IPS-18c (cell line): ENCODE measurements at regions not wholly inside any gene's neighbourhood (a gene's known extent, or its start where the extent isn't known, plus 50 kb on each side); places are given as distances from the start of the nearest gene placed in this dataset.

Source experiments
- H3K4me3 ChIP-seq: 2 replicates; pipeline ENCODE4 v1.7.0; 2013; ENCODE audit warnings: low read depth, mild to moderate bottlenecking, low read length, moderate library complexity; ENCODE audit not compliant: insufficient read depth
- H3K9me3 ChIP-seq: one replicate; pipeline ENCODE4 v1.6.1; 2013; ENCODE audit warnings: mild to moderate bottlenecking, low read length, moderate library complexity; ENCODE audit not compliant: control insufficient read depth, insufficient read depth

- H3K4me3 ChIP-seq: no peak overlapping the region
- no peaks in the 10 kb centered on the region for H3K9me3 ChIP-seq
Measured at GRCh38 chr20:39800111-39800510, 838.0 kb downstream of the DHX35 start.

GRCh38 chr20:39799366-39799965, 837.3 kb downstream of the DHX35 start:
- no peak overlapping the region for H3K4me3 ChIP-seq
- no peaks in the 10 kb centered on the region for H3K9me3 ChIP-seq

- Histone ChIP-seq H3K4me3 (no peak overlapping the region), H3K9me3 (no peaks in the 10 kb centered on the region)
Measured at GRCh38 chr20:39795401-39796272, 833.5 kb downstream of the DHX35 start.

- H3K4me3 ChIP-seq: no peak overlapping the region
- no peaks in the 10 kb centered on the region for H3K9me3 ChIP-seq
Measured at GRCh38 chr20:39792334-39792733, 830.2 kb downstream of the DHX35 start.

- Histone ChIP-seq H3K9me3 (no peaks in the 10 kb centered on the region), H3K4me3 (no peak overlapping the region)
Measured at GRCh38 chr20:39789411-39789810, 827.3 kb downstream of the DHX35 start.

- H3K9me3 ChIP-seq: no peaks in the 10 kb centered on the region
Measured at GRCh38 chr20:39785252-39785917, 823.2 kb downstream of the DHX35 start.

GRCh38 chr20:39784693-39785092, 822.5 kb downstream of the DHX35 start:
- no peaks in the 10 kb centered on the region for H3K9me3 ChIP-seq

More at GRCh38 chr20:39785252-39785917, 823.2 kb downstream of the DHX35 start:
- H3K4me3 ChIP-seq: no peak overlapping the region

GRCh38 chr20:39778847-39779604, 816.9 kb downstream of the DHX35 start:
- no peaks in the 10 kb centered on the region for H3K9me3 ChIP-seq
- no peak overlapping the region for H3K4me3 ChIP-seq

More at GRCh38 chr20:39784693-39785092, 822.5 kb downstream of the DHX35 start:
- no peak overlapping the region for H3K4me3 ChIP-seq

GRCh38 chr20:39778431-39778830, 816.3 kb downstream of the DHX35 start:
- Histone ChIP-seq H3K9me3 (no peaks in the 10 kb centered on the region), H3K4me3 (no peak overlapping the region)

GRCh38 chr20:39777610-39778009, 815.5 kb downstream of the DHX35 start:
- Histone ChIP-seq H3K4me3 (no peak overlapping the region), H3K9me3 (no peaks in the 10 kb centered on the region)

GRCh38 chr20:39775110-39775509, 813.0 kb downstream of the DHX35 start:
- no peak overlapping the region for H3K4me3 ChIP-seq

GRCh38 chr20:39773380-39774000, 811.3 kb downstream of the DHX35 start:
- no peaks in the 10 kb centered on the region for H3K9me3 ChIP-seq
- H3K4me3 ChIP-seq: no peak overlapping the region

More at GRCh38 chr20:39775110-39775509, 813.0 kb downstream of the DHX35 start:
- H3K9me3 ChIP-seq: no peaks in the 10 kb centered on the region

GRCh38 chr20:39767352-39767751, 805.2 kb downstream of the DHX35 start:
- Histone ChIP-seq H3K9me3 (peaks cover 6% of the 10 kb centered on the region), H3K4me3 (no peak overlapping the region)

- peaks cover 6% of the 10 kb centered on the region for H3K9me3 ChIP-seq
- no peak overlapping the region for H3K4me3 ChIP-seq
Measured at GRCh38 chr20:39766333-39766732, 804.2 kb downstream of the DHX35 start.

- Histone ChIP-seq H3K9me3 (peaks cover 4% of the 10 kb centered on the region), H3K4me3 (no peak overlapping the region)
Measured at GRCh38 chr20:39762716-39763115, 800.6 kb downstream of the DHX35 start.

- no peaks in the 10 kb centered on the region for H3K9me3 ChIP-seq
- no peak overlapping the region for H3K4me3 ChIP-seq
Measured at GRCh38 chr20:39758876-39759275, 796.7 kb downstream of the DHX35 start.

GRCh38 chr20:39756828-39757227, 794.7 kb downstream of the DHX35 start:
- H3K4me3 ChIP-seq: no peak overlapping the region
- no peaks in the 10 kb centered on the region for H3K9me3 ChIP-seq
